Thymus (tissue), 11 donors: ENCODE measurements at regions not wholly inside any gene's neighbourhood (a gene's known extent, or its start where the extent isn't known, plus 50 kb on each side); places are given as distances from the start of the nearest gene placed in this dataset.
"Not testable (repeated sequence)": the region's sequence is repeated elsewhere in the genome, so short reads cannot be mapped to it uniquely, and the experiment has no call there.

ENCODE experiments used
- DNase-seq, 9 donors: peaks; one replicate each; pipeline ENCODE4 v3.0.0-alpha.2; 2013; ENCODE audit warnings: low spot score in 9 of 9, low read depth in 6 of 9, missing footprints in 1 of 9
- H3K27ac ChIP-seq, 2 donors: one replicate each; pipeline ENCODE4 v1.5.1; 2013; ENCODE audit warnings: control low read depth in 1 of 2, low read depth in 1 of 2, low read length in 1 of 2, mild to moderate bottlenecking in 1 of 2, moderate library complexity in 1 of 2
- H3K27me3 ChIP-seq, 2 donors: one replicate each; pipeline ENCODE4 v1.5.1; 2013; ENCODE audit warnings: low read length in 1 of 2; ENCODE audit not compliant: control insufficient read depth in 2 of 2, insufficient read depth in 1 of 2
- H3K36me3 ChIP-seq, 2 donors: one replicate each; pipeline ENCODE4 v1.5.1; 2013; ENCODE audit warnings: low read length in 1 of 2, mild to moderate bottlenecking in 1 of 2, moderate library complexity in 1 of 2; ENCODE audit not compliant: control insufficient read depth in 2 of 2, insufficient read depth in 2 of 2
- H3K4me1 ChIP-seq, 2 donors: one replicate each; pipeline ENCODE4 v1.5.1; 2013; ENCODE audit warnings: low read length in 2 of 2; ENCODE audit not compliant: control insufficient read depth in 2 of 2, insufficient read depth in 2 of 2
- H3K4me3 ChIP-seq, 2 donors: one replicate each; pipeline ENCODE4 v1.5.1; 2013; ENCODE audit warnings: low read length in 2 of 2, control low read depth in 1 of 2, mild to moderate bottlenecking in 1 of 2
- H3K9me3 ChIP-seq, 2 donors: one replicate each; pipeline ENCODE4 v1.5.1; 2013; ENCODE audit warnings: low read length in 1 of 2, mild to moderate bottlenecking in 1 of 2; ENCODE audit not compliant: control insufficient read depth in 2 of 2, insufficient read depth in 1 of 2
- WGBS: extraction: QIAGEN DNeasy Blood & Tissue Kit; methylation state at CpG from one replicate; pipeline ENCODE4 v1.1.7; 2013; 5-methylcytosine and 5-hydroxymethylcytosine counted together
- donor health status: healthy.

GRCh38 chr4:167896260-167896659, 196.1 kb upstream of the ANXA10 start:
- H3K4me1 ChIP-seq, H3K36me3 ChIP-seq, DNase-seq, H3K27me3 ChIP-seq, H3K9me3 ChIP-seq, H3K4me3 ChIP-seq, H3K27ac ChIP-seq: not testable (repeated sequence)
- WGBS, result 96% methylated on average over 2 of the region's 3 CpGs

- Histone ChIP-seq H3K4me3 (no peak overlapping the region), H3K4me1 (no peaks in the 10 kb centered on the region), H3K27me3 (no peaks in the 10 kb centered on the region), H3K36me3 (no peaks in the 10 kb centered on the region), H3K27ac (no peak overlapping the region), H3K9me3 (peaks cover 0 to 6% of the 10 kb centered on the region in 2 donors)
- DNase-seq, result no peak
- WGBS, result 56% methylated on average over 5 of the region's 5 CpGs
These were observed 195.2 kb upstream of the ANXA10 start for GRCh38 chr4:167897116-167897515.

- DNase-seq, result no peak
- Histone ChIP-seq H3K4me3 (no peak overlapping the region), H3K4me1 (no peaks in the 10 kb centered on the region), H3K9me3 (no peaks in the 10 kb centered on the region), H3K27me3 (no peaks in the 10 kb centered on the region), H3K36me3 (no peaks in the 10 kb centered on the region), H3K27ac (no peak overlapping the region)
- WGBS, result 41% methylated on average over 1 of the region's 1 CpG
These were observed 189.0 kb upstream of the ANXA10 start for GRCh38 chr4:167903291-167903721.

- Histone ChIP-seq H3K27ac (no peak overlapping the region), H3K4me1 (no peaks in the 10 kb centered on the region), H3K27me3 (no peaks in the 10 kb centered on the region), H3K4me3 (no peak overlapping the region), H3K9me3 (no peaks in the 10 kb centered on the region), H3K36me3 (no peaks in the 10 kb centered on the region)
- WGBS, result 94% methylated on average over 1 of the region's 1 CpG
- no peak for DNase-seq
These were observed 185.5 kb upstream of the ANXA10 start for GRCh38 chr4:167906851-167907250.

- Histone ChIP-seq H3K36me3 (no peaks in the 10 kb centered on the region), H3K9me3 (no peaks in the 10 kb centered on the region), H3K27me3 (no peaks in the 10 kb centered on the region), H3K27ac (no peak overlapping the region), H3K4me3 (no peak overlapping the region), H3K4me1 (no peaks in the 10 kb centered on the region)
- DNase-seq, result no peak
These were observed 183.5 kb upstream of the ANXA10 start for GRCh38 chr4:167908816-167909215.

- H3K4me1 ChIP-seq, H3K27ac ChIP-seq, DNase-seq, H3K4me3 ChIP-seq, H3K27me3 ChIP-seq, H3K36me3 ChIP-seq, H3K9me3 ChIP-seq: not testable (repeated sequence)
- WGBS, result 90% methylated on average over 3 of the region's 3 CpGs
These were observed 179.8 kb upstream of the ANXA10 start for GRCh38 chr4:167912535-167912934.

GRCh38 chr4:167918077-167918476, 174.3 kb upstream of the ANXA10 start:
- no peaks in the 10 kb centered on the region for H3K9me3 ChIP-seq
- H3K4me1 ChIP-seq, result no peaks in the 10 kb centered on the region
- no peak overlapping the region for H3K4me3 ChIP-seq
- no peak overlapping the region for H3K27ac ChIP-seq
- H3K36me3 ChIP-seq, result no peaks in the 10 kb centered on the region
- no peaks in the 10 kb centered on the region for H3K27me3 ChIP-seq
- DNase-seq, result no peak
- 37% methylated on average over 1 of the region's 1 CpG for WGBS

- DNase-seq, result no peak
- 81% methylated on average over 1 of the region's 1 CpG for WGBS
- Histone ChIP-seq H3K36me3 (no peaks in the 10 kb centered on the region), H3K4me3 (no peak overlapping the region), H3K27ac (no peak overlapping the region), H3K4me1 (no peaks in the 10 kb centered on the region), H3K27me3 (no peaks in the 10 kb centered on the region), H3K9me3 (no peaks in the 10 kb centered on the region)
These were observed 162.2 kb upstream of the ANXA10 start for GRCh38 chr4:167930166-167930565.

GRCh38 chr4:167934216-167934615, 158.1 kb upstream of the ANXA10 start:
- H3K4me1 ChIP-seq, result no peaks in the 10 kb centered on the region
- DNase-seq, result no peak
- no peaks in the 10 kb centered on the region for H3K9me3 ChIP-seq
- no peaks in the 10 kb centered on the region for H3K36me3 ChIP-seq
- H3K4me3 ChIP-seq, result no peak overlapping the region
- H3K27ac ChIP-seq, result no peak overlapping the region
- WGBS, result 84% methylated on average over 4 of the region's 4 CpGs
- no peaks in the 10 kb centered on the region for H3K27me3 ChIP-seq
